ENCODE measurements at regions not wholly inside any gene's neighbourhood (a gene's known extent, or its start where the extent isn't known, plus 50 kb on each side); places are given as distances from the start of the nearest gene placed in this dataset.
"Not testable (repeated sequence)": the region's sequence is repeated elsewhere in the genome, so short reads cannot be mapped to it uniquely, and the experiment has no call there.

GRCh38 chr10:77740396-77740795 is 102.8 kb upstream of the KCNMA1 start:
- not testable (repeated sequence) for DNase-seq

DNA sequence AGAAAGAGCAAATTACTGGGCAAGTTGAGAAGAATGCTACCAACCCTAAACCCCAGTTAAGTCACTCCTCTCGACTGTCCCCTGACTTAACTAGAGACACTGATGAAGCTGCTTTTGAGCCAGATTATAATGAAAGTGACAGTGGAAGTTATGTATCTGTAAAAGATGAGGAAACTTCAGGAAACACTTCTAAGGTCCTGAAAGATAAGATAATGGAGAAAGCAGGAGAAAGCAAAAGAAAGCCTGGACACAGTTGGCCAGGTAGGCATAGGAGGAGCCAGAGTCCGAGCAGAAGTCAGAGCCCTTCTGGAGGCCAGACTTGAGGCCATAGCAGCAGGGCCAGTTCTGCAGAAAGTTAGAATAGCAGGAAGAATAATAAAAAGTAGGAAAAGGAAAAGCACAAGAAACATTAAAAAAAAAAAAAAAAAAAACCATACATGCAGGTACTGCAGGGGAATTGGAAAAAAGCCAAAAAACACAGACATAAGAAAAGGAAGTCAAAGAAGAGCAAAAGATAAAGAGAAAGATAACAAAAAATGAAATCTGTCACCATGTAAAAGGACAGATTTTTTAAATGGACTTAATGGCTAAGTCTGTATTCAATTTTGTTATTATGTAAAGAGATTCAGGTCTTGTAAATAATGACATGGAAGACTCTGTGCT is 101.0 kb upstream of the KCNMA1 start:
- no peak for DNase-seq

DNA sequence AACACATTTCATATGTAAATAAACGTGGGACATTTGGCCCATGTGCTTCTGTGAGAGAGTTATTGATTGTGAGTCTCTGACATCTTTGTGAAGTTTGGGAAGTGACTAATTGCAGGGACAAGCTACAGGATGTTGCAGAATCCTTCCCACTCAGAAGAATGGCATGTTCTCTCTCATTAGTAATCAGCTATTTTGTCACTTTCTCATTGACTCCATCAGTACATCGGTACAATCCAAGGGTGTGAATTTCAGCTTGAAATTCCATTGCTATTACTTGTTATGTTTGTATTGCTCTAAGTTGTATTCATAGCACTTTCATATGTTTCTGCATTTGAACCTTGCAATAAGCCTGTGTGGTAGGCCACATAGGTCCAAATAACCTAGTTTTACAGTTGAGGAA is 100.0 kb upstream of the KCNMA1 start:
- no peak for DNase-seq

DNA sequence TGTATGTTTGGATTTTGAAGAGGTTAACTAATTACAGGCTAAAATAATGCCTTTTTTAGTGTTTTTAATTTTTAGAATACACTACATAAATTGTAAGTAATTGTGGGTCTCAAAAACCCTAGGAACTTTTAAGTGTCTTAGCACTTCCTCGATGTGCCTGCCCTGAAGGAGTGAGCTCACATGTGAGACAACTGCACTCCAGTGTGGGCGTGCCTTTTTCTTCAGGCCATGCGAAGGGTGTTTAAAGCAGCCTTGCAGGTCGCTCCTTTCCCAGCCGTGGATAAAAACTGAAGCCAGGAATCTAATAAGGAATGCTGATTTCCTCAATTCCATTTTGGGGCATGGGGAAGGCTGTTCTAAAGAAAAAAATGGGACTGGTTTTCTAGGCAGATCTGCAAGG is 97.5 kb upstream of the KCNMA1 start:
- not testable (repeated sequence) for DNase-seq

DNA sequence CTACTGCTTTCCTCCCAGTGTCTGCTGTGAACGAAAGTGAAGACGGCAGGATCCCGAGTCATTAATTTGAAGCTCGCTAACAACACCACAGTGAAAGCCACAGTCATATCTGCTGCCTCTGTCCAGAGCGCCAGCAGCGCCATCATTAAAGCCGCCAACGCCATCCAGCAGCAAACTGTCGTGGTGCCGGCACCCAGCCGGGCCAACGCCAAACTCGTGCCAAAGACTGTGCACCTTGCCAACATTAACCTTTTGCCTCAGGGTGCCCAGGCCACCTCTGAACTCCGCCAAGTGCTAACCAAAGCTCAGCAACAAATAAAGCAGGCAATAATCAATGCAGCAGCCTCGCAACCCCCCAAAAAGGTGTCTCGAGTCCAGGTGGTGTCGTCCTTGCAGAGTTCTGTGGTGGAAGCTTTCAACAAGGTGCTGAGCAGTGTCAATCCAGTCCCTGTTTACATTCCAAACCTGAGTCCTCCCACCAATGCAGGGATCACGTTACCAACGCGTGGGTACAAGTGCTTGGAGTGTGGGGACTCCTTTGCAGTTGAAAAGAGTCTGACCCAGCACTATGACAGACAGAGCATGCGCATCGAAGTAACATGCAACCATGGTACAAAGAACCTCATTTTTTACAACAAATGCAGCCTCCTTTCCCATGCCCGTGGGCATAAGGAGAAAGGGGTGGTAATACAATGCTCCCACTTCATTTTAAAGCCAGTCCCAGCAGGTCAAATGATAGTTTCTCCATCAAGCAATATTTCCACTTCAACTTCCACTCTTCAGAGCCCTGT is 94.8 kb upstream of the KCNMA1 start:
- no peak for DNase-seq

- no peak for DNase-seq
These were observed 89.9 kb upstream of the KCNMA1 start for GRCh38 chr10:77727481-77727880.

DNA sequence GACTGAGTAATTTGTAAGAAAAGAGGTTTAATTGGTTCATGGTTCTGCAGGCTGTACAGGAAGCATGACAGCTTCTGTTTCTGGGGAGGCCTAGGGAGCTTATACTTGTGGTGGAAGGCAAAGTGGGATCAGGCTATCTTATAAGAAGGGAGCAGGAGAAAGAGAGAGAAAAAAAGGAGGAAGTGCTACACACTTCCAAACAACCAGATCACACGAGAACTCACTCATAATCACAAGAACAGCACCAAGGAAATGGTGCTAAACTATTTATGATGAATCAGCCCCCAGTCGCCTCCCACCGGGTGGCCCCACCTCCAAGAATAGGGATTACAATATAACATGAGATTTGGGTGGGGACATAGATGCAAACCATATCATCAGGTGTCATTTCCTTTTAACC is 89.1 kb upstream of the KCNMA1 start:
- no peak for DNase-seq

DNA sequence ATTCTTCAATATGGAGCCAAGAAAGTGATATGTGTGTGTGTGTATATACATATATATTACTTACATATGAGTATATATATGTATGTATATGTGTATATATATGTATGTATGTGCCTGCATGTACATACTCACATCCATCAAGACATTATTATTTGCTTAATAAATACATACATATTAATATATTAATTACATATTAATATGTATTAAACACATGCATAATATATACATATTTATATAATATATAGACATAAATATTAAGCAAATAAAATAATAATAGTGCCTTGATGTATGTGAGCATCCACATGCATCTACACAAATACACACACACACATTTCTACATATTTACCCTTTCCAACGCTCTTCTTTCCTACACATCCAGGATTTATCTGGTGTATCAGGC is 88.7 kb upstream of the KCNMA1 start:
- no peak for DNase-seq

GRCh38 chr10:77724820-77725219 is 87.2 kb upstream of the KCNMA1 start:
- no peak for DNase-seq

- no peak for DNase-seq
These were observed 85.8 kb upstream of the KCNMA1 start for GRCh38 chr10:77723376-77723775.

GRCh38 chr10:77722956-77723355 is 85.3 kb upstream of the KCNMA1 start:
- not testable (repeated sequence) for DNase-seq

DNA sequence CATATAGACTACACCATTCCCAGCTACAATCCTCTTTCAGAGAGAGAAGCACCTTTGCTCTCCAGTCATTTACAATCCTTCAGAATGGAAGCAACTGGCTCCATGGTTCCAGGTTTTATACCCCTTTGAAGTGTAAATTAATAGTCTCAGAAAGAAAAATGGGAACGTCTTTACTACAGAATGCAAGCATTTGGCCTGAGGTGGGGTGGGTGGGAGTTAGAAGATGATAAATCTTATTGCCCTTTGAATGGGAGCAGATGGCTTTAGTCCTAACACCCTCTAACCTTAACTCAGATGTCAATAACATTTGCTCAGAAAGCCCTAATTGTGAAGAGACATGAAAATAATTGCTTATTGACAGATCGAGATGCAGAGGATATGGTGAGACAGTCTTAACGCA is 84.2 kb upstream of the KCNMA1 start:
- no peak for DNase-seq

- DNase-seq: no peak
These were observed 81.3 kb upstream of the KCNMA1 start for GRCh38 chr10:77718957-77719356.

DNA sequence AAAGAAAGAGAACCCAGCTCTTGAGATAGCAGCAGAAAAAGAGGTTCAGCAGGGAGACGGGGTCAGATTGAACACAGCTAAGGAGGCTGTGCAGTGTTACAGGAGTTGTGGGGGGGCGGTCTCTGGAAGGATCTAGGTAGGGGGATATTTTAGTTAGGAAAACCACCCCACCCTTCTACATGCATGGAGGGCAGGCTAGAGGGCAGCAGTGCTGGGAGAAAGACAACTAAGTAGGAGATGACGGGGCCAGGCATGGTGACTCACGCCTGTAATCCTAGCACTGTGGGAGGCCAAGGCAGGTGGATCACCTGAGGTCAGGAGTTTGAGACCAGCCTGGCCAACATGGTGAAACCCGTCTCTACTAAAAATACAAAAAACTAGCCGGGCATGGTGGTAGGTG is 80.7 kb upstream of the KCNMA1 start:
- not testable (repeated sequence) for DNase-seq

DNA sequence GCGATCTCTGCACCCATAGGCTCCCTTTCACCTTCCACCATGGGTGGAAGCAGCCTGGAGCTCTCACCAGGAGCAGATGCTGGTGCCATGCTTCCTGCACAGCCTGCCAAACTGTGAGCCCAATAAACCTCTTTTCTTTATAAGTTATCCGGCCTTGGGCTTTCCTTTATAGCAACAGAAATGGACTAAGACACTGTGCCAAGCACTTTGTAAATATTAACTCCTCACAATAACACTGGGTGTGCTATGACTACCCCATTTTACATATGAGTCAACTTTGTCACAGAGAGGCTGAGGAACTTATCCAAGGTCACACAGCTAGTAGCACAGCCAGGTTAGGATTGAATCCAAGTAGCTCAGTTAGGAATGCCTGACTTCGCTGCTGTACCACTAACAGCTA is 79.7 kb upstream of the KCNMA1 start:
- DNase-seq: no peak

DNA sequence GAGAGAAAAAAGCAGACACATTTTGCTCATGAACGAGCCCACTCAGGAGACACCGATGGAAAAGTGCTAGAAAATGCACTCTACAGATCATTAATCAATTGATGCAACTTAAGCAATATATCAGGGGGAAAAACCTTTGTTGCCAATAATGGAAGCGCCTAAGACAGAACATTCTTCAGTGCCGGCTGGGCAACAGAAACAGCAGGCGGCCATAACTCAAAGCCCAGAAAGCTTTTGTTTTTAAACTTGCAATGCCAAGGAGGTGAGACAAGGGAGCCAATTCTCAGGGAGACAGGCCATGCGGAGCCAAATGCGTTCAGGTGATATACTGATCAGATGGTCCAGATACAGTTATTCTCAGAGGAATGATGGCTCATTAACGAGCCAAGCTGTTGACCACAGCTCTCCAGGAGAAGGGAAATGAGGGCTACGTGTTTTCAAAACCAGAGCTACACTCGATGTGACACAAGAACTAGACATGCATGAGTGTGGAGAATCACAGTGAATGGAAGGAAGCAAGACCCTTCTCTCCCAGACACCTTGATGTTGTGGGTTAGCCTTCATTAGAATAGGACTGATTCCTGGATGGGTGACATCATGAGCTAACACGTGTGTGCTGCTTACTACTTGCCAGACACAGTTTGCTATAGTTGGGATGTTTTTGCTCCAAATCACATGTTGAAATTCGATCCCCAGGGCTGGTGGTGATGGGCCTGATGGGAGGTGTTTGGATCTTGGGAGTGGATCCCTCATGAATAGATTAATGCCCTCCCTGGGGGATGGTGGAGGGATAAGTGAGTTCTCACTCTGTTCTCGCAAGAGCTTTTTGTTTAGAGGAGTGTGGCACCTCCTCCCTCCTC is 79.1 kb upstream of the KCNMA1 start:
- DNase-seq: no peak

- no peak for DNase-seq
These were observed 77.9 kb upstream of the KCNMA1 start for GRCh38 chr10:77715536-77715935.

- no peak for DNase-seq
These were observed 77.5 kb upstream of the KCNMA1 start for GRCh38 chr10:77715088-77715487.

DNA sequence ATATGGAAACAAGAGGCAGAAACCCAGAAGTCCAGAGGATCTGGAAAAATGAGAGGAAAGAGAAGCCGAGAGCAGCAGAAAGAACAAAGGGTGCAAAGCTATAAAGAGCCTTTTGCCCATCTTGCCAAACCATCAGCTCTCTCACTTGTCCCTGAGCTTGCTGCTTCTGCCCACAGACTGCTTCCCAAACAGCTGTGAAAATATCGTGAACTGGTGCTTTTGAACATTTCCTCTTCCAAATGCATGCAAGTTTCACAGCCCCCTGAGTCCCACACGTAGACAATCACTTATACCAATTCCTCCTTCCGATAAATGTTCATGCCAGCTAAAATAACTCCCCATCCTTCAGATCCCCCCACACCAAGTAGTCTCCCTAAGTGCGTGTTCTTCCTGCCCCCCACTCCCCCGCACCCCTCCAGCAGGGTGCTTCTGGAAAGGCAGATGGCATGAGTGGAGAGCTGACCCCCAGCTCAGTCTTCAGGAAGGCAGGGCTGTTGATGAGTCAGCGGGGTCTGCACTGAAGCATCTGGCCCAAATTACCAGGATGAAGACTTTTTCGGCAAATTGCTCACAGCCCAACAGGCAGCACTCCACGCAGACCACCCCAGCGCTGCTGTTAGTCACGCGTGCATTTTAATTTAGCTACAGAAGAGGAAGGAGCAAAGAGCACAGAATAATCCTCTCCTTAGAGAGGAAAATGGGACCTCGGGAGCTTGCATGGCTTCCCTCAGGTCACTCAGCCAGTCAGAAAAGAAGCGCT is 76.1 kb upstream of the KCNMA1 start:
- DNase-seq: no peak

- no peak for DNase-seq
These were observed 74.6 kb upstream of the KCNMA1 start for GRCh38 chr10:77712207-77712606.

- DNase-seq: no peak
These were observed 74.1 kb upstream of the KCNMA1 start for GRCh38 chr10:77711683-77712049.

DNA sequence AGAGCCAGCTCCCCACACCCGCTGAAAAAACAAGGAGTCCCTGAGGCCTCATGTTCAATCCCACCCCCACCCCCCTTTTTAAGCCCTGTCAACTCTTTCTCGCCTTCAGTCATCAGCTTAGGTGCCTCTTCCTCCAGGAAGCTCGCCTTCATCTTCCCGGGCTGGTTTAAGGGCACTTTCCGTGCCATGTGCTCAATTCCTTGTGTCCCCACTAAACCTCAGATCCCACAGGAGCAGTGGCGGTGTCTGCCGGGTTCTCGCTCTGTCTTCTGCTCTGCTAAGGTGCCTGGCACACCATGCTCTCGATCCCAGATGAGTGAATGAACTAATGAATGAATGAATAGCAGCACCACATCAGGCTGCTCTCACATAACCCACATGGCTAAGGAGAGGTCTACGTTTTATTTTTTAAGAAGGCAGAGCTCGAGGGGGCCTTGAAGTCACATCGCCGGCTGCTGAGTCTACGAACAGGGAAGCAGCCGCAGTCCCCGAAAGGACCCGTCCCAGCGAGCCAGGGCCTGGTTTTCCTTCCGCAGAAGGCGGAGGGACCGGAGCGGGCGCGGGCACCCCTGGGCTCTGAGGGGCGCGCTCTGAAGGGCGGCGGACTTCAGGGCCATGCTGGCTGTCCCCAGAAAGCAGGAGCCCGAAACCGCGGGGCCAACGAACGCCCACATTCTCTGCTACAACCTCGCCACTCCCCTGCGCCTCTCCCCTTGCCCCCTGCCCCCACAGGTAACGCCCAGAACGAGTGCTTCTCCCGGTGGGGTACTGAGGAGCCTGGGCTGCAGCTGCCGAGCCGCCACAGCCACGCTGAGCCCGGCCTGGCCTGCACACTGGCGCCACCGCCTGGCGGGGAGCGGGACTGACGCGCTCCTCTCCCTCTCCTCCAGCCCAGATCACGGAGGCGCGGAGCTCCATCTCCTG is 73.4 kb upstream of the KCNMA1 start:
- peak; percentile 24 for DNase-seq
